ENCODE measurements at regions not wholly inside any gene's neighbourhood (a gene's known extent, or its start where the extent isn't known, plus 50 kb on each side); places are given as distances from the start of the nearest gene placed in this dataset.

DNA sequence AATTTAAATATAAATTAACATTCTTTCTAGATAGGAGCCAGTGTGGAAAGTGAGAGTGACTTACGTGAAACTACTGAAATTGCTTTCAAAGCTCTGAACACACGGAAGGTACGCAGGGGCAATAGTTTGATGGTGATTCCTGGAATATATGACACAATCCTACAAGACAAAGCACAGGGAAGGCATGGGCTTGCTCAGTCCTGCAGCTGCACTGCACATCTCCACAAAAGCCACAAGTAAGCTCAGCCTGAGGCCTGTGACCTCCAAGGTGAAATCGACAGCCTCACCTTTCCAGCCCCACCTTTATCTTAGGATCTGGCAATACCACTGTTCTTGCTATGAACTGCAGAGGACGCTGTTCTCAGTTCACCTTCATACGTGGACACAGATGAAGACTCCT is 109.3 kb upstream of the SCN10A start:
- H3K27ac ChIP-seq, result no peak overlapping the region
- H3K27me3 ChIP-seq, result no peaks in the 10 kb centered on the region
- ATAC-seq (no peak), DNase-seq (no peak)
- H3K9me3 ChIP-seq, result no peaks in the 10 kb centered on the region
- H3K4me3 ChIP-seq, result no peak overlapping the region
- no peak for TF ChIP-seq CTCF (IDR thresholded peaks at IDR 0.05)
- no peaks in the 10 kb centered on the region for H3K4me1 ChIP-seq
- intact Hi-C loops (cut with DNase I), result no loop called here
- H3K36me3 ChIP-seq, result no peaks in the 10 kb centered on the region

- no peaks in the 10 kb centered on the region for H3K4me1 ChIP-seq
- intact Hi-C loops (cut with DNase I), result no loop called here
- no peaks in the 10 kb centered on the region for H3K36me3 ChIP-seq
- ATAC-seq, result no peak
- H3K27ac ChIP-seq, result no peak overlapping the region
- no peak for DNase-seq
- no peak overlapping the region for H3K4me3 ChIP-seq
- H3K9me3 ChIP-seq, result no peaks in the 10 kb centered on the region
- H3K27me3 ChIP-seq, result no peaks in the 10 kb centered on the region
- no peak for TF ChIP-seq CTCF (IDR thresholded peaks at IDR 0.05)
These were observed 100.7 kb upstream of the SCN10A start for GRCh38 chr3:38916706-38917105.

GRCh38 chr3:38907426-38907825 is 91.4 kb upstream of the SCN10A start:
- no peaks in the 10 kb centered on the region for H3K36me3 ChIP-seq
- no peak overlapping the region for H3K27ac ChIP-seq
- DNase-seq (no peak), ATAC-seq (no peak)
- no peaks in the 10 kb centered on the region for H3K9me3 ChIP-seq
- no peaks in the 10 kb centered on the region for H3K27me3 ChIP-seq
- intact Hi-C loops (cut with DNase I), result no loop called here
- no peaks in the 10 kb centered on the region for H3K4me1 ChIP-seq
- H3K4me3 ChIP-seq, result no peak overlapping the region
- no peak for TF ChIP-seq CTCF (IDR thresholded peaks at IDR 0.05)

DNA sequence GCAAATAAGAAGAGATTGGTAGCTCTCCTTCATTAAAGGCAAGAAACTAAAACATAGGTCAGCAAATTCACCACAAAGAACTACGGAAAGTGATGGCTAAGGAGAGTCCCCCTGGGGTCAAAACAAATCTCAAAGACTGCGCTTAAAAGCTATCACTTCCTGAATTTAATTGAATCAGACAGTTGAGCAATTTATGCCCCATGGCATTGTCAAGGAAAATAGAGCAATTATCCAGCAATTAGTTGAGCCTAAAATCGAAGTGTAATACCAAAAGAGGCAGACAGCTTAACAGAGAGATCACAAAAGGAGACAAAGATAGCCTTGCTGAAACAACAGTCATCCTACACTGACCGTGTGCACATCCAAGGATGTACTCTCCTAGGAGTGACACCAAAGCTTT is 74.4 kb upstream of the SCN10A start:
- no peaks in the 10 kb centered on the region for H3K27me3 ChIP-seq
- no peak overlapping the region for H3K27ac ChIP-seq
- no peak for DNase-seq
- H3K9me3 ChIP-seq, result no peaks in the 10 kb centered on the region
- ATAC-seq, result no peak
- intact Hi-C loops (cut with DNase I), result no loop called here
- no peaks in the 10 kb centered on the region for H3K4me1 ChIP-seq
- no peaks in the 10 kb centered on the region for H3K36me3 ChIP-seq
- no peak for TF ChIP-seq CTCF (IDR thresholded peaks at IDR 0.05)
- no peak overlapping the region for H3K4me3 ChIP-seq

DNA sequence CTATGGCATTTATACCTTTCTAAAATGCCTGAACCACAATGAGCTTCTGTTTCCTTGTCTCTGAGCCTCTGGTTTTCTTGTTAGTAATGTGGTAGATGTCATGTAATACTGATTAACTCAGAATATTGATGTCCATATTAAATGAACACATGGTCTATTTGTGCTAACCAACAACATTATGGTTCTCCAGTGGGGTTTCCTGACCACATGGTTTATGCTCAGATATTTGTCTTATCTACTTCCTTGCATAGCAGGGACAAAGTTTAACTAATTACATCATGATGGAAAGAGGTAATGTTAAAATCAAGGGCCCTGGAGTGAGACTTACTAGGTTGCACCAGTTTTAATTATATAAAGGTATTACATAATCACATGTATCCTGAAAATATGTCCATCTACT is 62.6 kb upstream of the SCN10A start:
- H3K4me1 ChIP-seq, result no peaks in the 10 kb centered on the region
- no peaks in the 10 kb centered on the region for H3K9me3 ChIP-seq
- H3K4me3 ChIP-seq, result no peak overlapping the region
- H3K27me3 ChIP-seq, result no peaks in the 10 kb centered on the region
- H3K36me3 ChIP-seq, result no peaks in the 10 kb centered on the region
- no peak for TF ChIP-seq CTCF (IDR thresholded peaks at IDR 0.05)
- no peak for DNase-seq
- ATAC-seq, result no peak
- intact Hi-C loops (cut with DNase I), result no loop called here
- no peak overlapping the region for H3K27ac ChIP-seq
